Peyer's patch (tissue), 4 donors: ENCODE measurements at regions not wholly inside any gene's neighbourhood (a gene's known extent, or its start where the extent isn't known, plus 50 kb on each side); places are given as distances from the start of the nearest gene placed in this dataset.

Experiments used
- CTCF ChIP-seq, 6 experiments: fragments of 450-650 bp in 4 of 6; fragments of 200-600 bp in 2 of 6; sonication (generic) in 1 of 6; IDR thresholded peaks; one replicate each; pipeline ENCODE4 v1.5.1; 2017 to 2019; ENCODE audit warnings: antibody characterized with exemption in 6 of 6, mild to moderate bottlenecking in 3 of 6, moderate library complexity in 1 of 6
- POLR2A ChIP-seq, 2 donors: fragments of 450-650 bp; IDR thresholded peaks; one replicate each; pipeline ENCODE4 v1.5.1; 2017; ENCODE audit warnings: antibody characterized with exemption in 2 of 2, mild to moderate bottlenecking in 2 of 2, moderate library complexity in 2 of 2

DNA sequence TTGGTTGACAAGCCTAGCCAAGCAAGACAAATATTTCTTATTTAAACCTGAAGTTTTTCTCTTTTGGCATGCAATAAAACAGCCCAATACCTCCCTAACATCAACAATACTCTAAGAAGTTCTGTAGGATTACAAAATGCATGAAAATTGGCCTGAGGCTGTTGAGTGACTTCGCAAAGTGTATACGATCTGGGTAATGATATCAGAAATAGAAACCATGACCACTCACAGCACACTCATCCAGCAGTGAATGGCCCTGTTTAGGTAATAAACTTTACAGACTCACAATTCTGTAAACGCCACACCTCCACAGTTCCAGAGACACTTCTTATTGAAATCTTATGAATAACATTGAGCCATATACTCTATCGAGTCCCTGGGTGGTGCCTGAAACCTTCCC lies 83.0 kb upstream of the NAALADL2 start:
- TF ChIP-seq POLR2A (IDR thresholded peaks at IDR 0.05) (no peak), CTCF (IDR thresholded peaks at IDR 0.05) (no peak)
